GM13976 (cell line): ENCODE measurements at regions not wholly inside any gene's neighbourhood (a gene's known extent, or its start where the extent isn't known, plus 50 kb on each side); places are given as distances from the start of the nearest gene placed in this dataset.
"Not testable (repeated sequence)": the region's sequence is repeated elsewhere in the genome, so short reads cannot be mapped to it uniquely, and the experiment has no call there.

ENCODE experiments used
- DNase-seq: peaks from one replicate; pipeline ENCODE4 v3.0.0; 2012; ENCODE audit warnings: low spot score
- in situ Hi-C: fragments of 300-500 bp; cut with MboI; formaldehyde crosslinking; loops from one replicate; pipeline ENCODE4 v1.12.0; 2022; ENCODE audit warnings: low sequenced_read_pairs, mixed read lengths, inconsistent platforms; ENCODE audit not compliant: unreplicated experiment
- TF ChIP-seq, protein P1 (sequence below): IDR thresholded peaks from 2 replicates; pipeline ENCODE4 v1.5.1; 2012; ENCODE audit warnings: borderline replicate concordance, mild to moderate bottlenecking; ENCODE audit not compliant: insufficient read depth; ENCODE audit errors: extremely low read depth, missing control alignments, control extremely low read depth

DNA sequence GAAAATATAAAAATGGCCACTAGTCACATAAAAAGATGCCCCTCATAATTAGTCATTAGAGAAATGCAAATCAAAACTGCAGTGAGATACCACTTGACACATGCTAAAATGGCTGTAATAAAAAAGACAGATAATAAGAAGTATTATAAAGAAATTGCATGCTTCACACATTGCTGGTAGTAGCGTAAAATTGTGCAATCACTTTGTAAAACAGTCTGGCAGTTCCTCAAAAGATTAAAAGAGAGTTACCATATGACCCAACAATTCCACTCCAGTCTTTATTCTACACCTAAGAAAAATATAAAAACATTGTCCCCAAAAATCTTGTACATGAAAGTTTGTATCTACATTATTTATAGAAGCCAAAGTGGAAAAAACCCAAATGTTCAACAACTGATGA is 170.6 kb upstream of the FIGN start:
- in situ Hi-C loops = no loop called here
- DNase-seq = no peak
- TF ChIP-seq, protein P1, sequence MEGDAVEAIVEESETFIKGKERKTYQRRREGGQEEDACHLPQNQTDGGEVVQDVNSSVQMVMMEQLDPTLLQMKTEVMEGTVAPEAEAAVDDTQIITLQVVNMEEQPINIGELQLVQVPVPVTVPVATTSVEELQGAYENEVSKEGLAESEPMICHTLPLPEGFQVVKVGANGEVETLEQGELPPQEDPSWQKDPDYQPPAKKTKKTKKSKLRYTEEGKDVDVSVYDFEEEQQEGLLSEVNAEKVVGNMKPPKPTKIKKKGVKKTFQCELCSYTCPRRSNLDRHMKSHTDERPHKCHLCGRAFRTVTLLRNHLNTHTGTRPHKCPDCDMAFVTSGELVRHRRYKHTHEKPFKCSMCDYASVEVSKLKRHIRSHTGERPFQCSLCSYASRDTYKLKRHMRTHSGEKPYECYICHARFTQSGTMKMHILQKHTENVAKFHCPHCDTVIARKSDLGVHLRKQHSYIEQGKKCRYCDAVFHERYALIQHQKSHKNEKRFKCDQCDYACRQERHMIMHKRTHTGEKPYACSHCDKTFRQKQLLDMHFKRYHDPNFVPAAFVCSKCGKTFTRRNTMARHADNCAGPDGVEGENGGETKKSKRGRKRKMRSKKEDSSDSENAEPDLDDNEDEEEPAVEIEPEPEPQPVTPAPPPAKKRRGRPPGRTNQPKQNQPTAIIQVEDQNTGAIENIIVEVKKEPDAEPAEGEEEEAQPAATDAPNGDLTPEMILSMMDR = no peak

DNA sequence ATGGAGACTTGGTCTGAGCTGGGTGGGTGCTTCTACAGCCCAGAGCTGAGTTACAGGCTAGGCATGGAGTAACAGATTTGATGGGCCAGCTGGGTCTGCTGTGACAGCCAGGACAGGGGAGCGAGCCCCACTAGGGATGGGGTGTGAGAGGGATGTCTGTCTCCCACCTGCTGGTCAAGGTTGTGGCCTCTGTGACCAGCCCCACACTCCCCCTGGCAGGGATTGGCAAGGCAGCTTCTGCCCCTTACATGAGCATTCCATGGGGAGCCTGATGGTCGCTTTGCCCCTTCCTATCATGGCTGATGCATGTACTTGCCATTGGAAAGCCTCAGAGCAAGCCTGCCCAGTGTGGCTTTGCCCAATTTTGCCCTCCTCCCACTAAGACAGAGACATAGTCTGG is 162.0 kb upstream of the FIGN start:
- in situ Hi-C loops = no loop called here
- DNase-seq = no peak
- TF ChIP-seq, protein P1 = no peak

DNA sequence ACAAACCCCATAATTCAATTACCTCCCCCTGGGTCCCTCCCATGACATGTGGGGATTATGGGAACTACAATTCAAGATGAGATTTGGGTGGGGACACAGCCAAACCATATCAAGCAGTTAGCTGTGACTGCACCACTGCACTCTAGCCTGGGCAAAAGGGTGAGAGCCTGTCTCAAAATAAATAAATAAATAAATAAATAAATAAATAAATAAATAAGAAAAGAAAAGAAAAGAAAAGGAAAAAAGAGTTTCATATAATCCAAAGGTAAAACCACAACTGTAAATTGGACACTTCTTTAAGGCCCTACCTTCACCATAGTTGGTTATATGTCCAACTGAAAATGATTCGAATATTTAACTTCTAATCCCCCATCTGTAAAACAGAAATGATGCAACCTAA is 157.6 kb upstream of the FIGN start:
- DNase-seq, in situ Hi-C loops: not testable (repeated sequence)

DNA sequence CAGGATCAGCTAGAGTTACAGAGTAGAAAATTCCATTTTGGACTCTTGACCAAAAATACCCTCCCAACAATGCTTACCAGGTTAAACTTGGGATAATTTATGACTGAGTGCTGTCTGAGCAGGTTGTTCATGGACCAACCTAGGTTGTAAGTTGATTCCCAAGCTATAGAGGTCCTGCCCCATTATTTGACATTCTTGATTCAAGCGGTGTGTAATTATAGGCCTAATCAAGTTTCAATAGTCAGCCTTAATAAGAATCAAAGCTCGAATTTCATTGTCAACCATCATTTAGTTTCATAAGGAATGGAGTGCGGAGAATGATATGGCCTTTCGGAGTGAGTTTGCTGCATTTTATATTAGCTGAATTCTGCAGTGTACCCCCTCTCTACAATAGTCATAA is 152.8 kb upstream of the FIGN start:
- TF ChIP-seq, protein P1 = no peak
- DNase-seq = no peak
- in situ Hi-C loops = no loop called here

DNA sequence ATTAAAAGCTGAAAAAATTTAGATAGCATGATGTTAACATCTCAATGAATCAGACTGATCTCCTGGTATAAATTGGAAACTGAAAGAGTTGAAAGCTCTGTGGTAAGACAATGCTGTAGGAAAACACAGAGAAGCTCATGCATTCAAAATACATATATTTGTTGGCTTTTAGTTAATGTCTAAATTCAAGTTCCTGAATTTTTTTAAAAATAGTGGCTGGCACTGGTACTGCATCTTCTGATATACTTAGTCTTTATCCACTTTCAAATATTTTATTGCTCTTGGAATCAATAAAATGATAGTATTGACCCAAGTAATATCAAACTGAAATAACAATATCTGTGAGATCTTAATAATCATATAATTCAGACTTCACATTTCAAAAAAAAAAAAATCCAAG is 151.4 kb upstream of the FIGN start:
- in situ Hi-C loops = no loop called here
- DNase-seq = no peak
- TF ChIP-seq, protein P1 = no peak

DNA sequence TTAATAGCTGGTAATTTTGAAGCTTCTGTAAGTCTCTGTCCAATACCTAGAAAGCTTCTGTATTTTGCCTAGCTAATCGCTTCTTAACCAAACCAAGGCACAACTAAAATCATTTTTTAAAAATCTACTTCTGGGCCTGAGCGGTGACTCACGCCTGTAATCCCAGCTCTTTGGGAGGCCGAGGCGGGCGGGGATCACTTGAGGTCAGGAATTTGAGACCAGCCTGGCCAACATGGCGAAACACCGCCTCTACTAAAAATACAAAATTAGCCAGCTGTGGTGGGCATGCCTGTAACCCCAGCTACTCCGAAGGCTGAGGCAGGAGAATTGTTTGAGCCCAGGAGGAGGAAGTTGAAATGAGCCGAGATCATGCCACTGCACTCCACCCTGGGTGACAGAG is 148.6 kb upstream of the FIGN start:
- in situ Hi-C loops = no loop called here
- no peak for DNase-seq
- TF ChIP-seq, protein P1 = no peak

DNA sequence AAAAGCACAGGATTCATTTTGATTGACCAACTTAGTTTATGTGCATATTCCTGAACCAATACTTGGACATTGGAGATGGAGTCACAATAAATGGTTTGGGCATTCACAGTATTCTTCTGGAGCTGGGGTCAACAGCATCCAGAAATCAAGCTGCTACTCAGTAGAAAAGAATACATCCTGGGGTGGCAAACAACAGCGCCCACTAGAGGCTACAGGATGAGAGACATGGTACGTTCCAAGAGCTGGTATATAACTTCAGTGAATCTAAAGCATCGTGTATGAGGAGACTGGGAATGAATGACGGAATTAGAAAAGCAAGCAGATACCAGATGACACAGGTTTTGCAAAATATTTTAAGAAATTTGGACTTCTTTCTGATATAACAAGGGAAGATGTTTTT is 142.9 kb upstream of the FIGN start:
- DNase-seq = peak; percentile 16
- TF ChIP-seq, protein P1 = peak; percentile 40
- in situ Hi-C loops = no loop called here
